ENCODE measurements at regions not wholly inside any gene's neighbourhood (a gene's known extent, or its start where the extent isn't known, plus 50 kb on each side); places are given as distances from the start of the nearest gene placed in this dataset.
"Not testable (repeated sequence)": the region's sequence is repeated elsewhere in the genome, so short reads cannot be mapped to it uniquely, and the experiment has no call there.

- TF ChIP-seq CTCF (IDR thresholded peaks at IDR 0.05; ENCODE audit: insufficient read depth, low read length, poor library complexity, severe bottlenecking); EZH2phosphoT487 (conservative IDR thresholded peaks at IDR 0.05; ENCODE audit: low read length): not testable (repeated sequence)
Observed at GRCh38 chrX:121709236-121709635, 661.8 kb downstream of the GLUD2 start.
